IMR-90 (cell line): ENCODE measurements at regions not wholly inside any gene's neighbourhood (a gene's known extent, or its start where the extent isn't known, plus 50 kb on each side); places are given as distances from the start of the nearest gene placed in this dataset.

Experiments
- ATAC-seq: fragments of 200-7000 bp; cut with Tn5 transposase; 2 replicates; pipeline ENCODE4 v1.9.1; 2020; ENCODE audit warnings: low read depth, mild to moderate bottlenecking, moderate library complexity
- BruUV-seq: library from RNA; stranded (reverse); fragments of 400-500 nt; replicated peaks from 2 replicates; lab custom pipeline; 2021; lab: Mats Ljungman, UMichigan
- CTCF ChIA-PET: fragments of 300-600 bp; formaldehyde crosslinking; extraction: SDS; loops from one replicate; lab custom pipeline; 2021; ENCODE audit warnings: antibody characterized with exemption; lab: Yijun Ruan, JAX
- POLR2A ChIA-PET: fragments of 300-600 bp; sonication (Branson Sonifier 250); formaldehyde crosslinking; loops from one replicate; lab custom pipeline; 2022; ENCODE audit warnings: antibody characterized with exemption; ENCODE audit not compliant: unreplicated experiment; lab: Charles Lee
- DNase-seq: peaks from one replicate; pipeline ENCODE4 v3.0.0; 2013
- H2AFZ ChIP-seq: replicated peaks from 2 replicates; pipeline ENCODE3; 2013; ENCODE audit warnings: low read length, mild to moderate bottlenecking; ENCODE audit not compliant: poor library complexity
- H2AK5ac ChIP-seq: 2 replicates; pipeline ENCODE4 v1.6.1; 2013; ENCODE audit warnings: low read depth, low read length, inconsistent platforms
- H2AK9ac ChIP-seq: replicated peaks from 2 replicates; pipeline ENCODE3; 2013; ENCODE audit warnings: mild to moderate bottlenecking, low read depth, low read length, moderate library complexity; ENCODE audit not compliant: poor library complexity
- H2BK120ac ChIP-seq: 2 replicates; pipeline ENCODE4 v1.6.1; 2013; ENCODE audit warnings: low read depth, low read length, inconsistent platforms
- H2BK15ac ChIP-seq: 3 replicates; pipeline ENCODE4 v1.6.1; 2013; ENCODE audit warnings: low read depth, low read length, inconsistent platforms
- H2BK20ac ChIP-seq: 2 replicates; pipeline ENCODE4 v1.6.1; 2013; ENCODE audit warnings: low read depth, mild to moderate bottlenecking, inconsistent platforms, low read length, moderate library complexity
- H2BK5ac ChIP-seq: 2 replicates; pipeline ENCODE4 v1.6.1; 2013; ENCODE audit warnings: mild to moderate bottlenecking, low read depth, low read length, inconsistent platforms; ENCODE audit not compliant: poor library complexity, severe bottlenecking
- H3K14ac ChIP-seq: replicated peaks from 2 replicates; pipeline ENCODE4 v1.6.1; 2013; ENCODE audit warnings: low read depth, low read length, inconsistent platforms
- H3K18ac ChIP-seq: 2 replicates; pipeline ENCODE4 v1.6.1; 2013; ENCODE audit warnings: low read depth, low read length, control low read depth
- H3K23ac ChIP-seq: 2 replicates; pipeline ENCODE4 v1.6.1; 2013; ENCODE audit warnings: low read depth, low read length, inconsistent platforms
- H3K27ac ChIP-seq: 2 replicates; pipeline ENCODE4 v1.5.1; 2013; ENCODE audit warnings: mild to moderate bottlenecking, control low read depth, low read length; ENCODE audit not compliant: insufficient read depth
- H3K27me3 ChIP-seq: 2 replicates; pipeline ENCODE4 v1.6.1; 2013; ENCODE audit warnings: low read length; ENCODE audit not compliant: control insufficient read depth, insufficient read depth
- H3K36me3 ChIP-seq: 2 replicates; pipeline ENCODE4 v1.6.1; 2013; ENCODE audit warnings: low read length, mixed read lengths; ENCODE audit not compliant: control insufficient read depth, insufficient read depth
- H3K4ac ChIP-seq: 2 replicates; pipeline ENCODE4 v1.6.1; 2013; ENCODE audit warnings: low read depth, low read length, inconsistent platforms
- H3K4me1 ChIP-seq: 2 replicates; pipeline ENCODE4 v1.6.1; 2013; ENCODE audit warnings: low read length, mixed read lengths; ENCODE audit not compliant: control insufficient read depth, insufficient read depth
- H3K4me2 ChIP-seq: 2 replicates; pipeline ENCODE4 v1.6.1; 2013; ENCODE audit warnings: low read depth, mild to moderate bottlenecking, control low read depth, low read length, moderate library complexity
- H3K4me3 ChIP-seq: 2 replicates; pipeline ENCODE4 v1.5.1; 2013; ENCODE audit warnings: low read depth, mild to moderate bottlenecking, control low read depth, low read length, moderate library complexity; ENCODE audit not compliant: insufficient read depth
- H3K56ac ChIP-seq: 2 replicates; pipeline ENCODE4 v1.6.1; 2013; ENCODE audit warnings: low read length, inconsistent platforms; ENCODE audit not compliant: insufficient read depth; ENCODE audit errors: extremely low read depth
- H3K79me1 ChIP-seq, 2 experiments: 2 replicates each; pipeline ENCODE4 v1.6.1; 2013; ENCODE audit warnings: low read length in 2 of 2, inconsistent platforms in 1 of 2, low read depth in 1 of 2
- H3K9ac ChIP-seq: 2 replicates; pipeline ENCODE4 v1.6.1; 2013; ENCODE audit warnings: low read depth, low read length, control low read depth
- H3K9me1 ChIP-seq: 2 replicates; pipeline ENCODE4 v1.6.1; 2013; ENCODE audit warnings: low read length, inconsistent platforms; ENCODE audit not compliant: insufficient read depth
- H3K9me3 ChIP-seq: 2 replicates; pipeline ENCODE4 v1.6.1; 2013; ENCODE audit warnings: low read length; ENCODE audit not compliant: control insufficient read depth, insufficient read depth
- H4K20me1 ChIP-seq: 2 replicates; pipeline ENCODE4 v1.6.1; 2013; ENCODE audit warnings: low read length, inconsistent platforms; ENCODE audit not compliant: insufficient read depth
- H4K5ac ChIP-seq: 2 replicates; pipeline ENCODE4 v1.6.1; 2013; ENCODE audit warnings: mild to moderate bottlenecking, low read depth, low read length, control low read depth
- H4K8ac ChIP-seq, 2 experiments: 2 replicates each; pipeline ENCODE4 v1.6.1; 2013; ENCODE audit warnings: low read depth in 2 of 2, low read length in 2 of 2, control low read depth in 1 of 2, inconsistent platforms in 1 of 2
- H4K91ac ChIP-seq: 2 replicates; pipeline ENCODE4 v1.6.1; 2013; ENCODE audit warnings: low read depth, low read length, inconsistent platforms; ENCODE audit not compliant: insufficient read depth
- CEBPB ChIP-seq: IDR thresholded peaks from 2 replicates; pipeline ENCODE4 v1.6.1; 2012; ENCODE audit warnings: low read depth, low read length, improper control_type of control experiment
- MAFK ChIP-seq: IDR thresholded peaks from 2 replicates; pipeline ENCODE4 v1.6.1; 2012; ENCODE audit warnings: low read depth, low read length, improper control_type of control experiment
- MAZ ChIP-seq: IDR thresholded peaks from 2 replicates; pipeline ENCODE4 v1.6.1; 2012; ENCODE audit warnings: low read depth, mild to moderate bottlenecking, low read length, improper control_type of control experiment, moderate library complexity, borderline replicate concordance
- NFE2L2 ChIP-seq: fragments of 150-350 bp; IDR thresholded peaks from 2 replicates; pipeline ENCODE4 v1.6.1; 2016; ENCODE audit warnings: low read depth, mild to moderate bottlenecking, low read length
- POLR2A ChIP-seq: IDR thresholded peaks from 2 replicates; pipeline ENCODE4 v1.6.1; 2012; ENCODE audit warnings: mild to moderate bottlenecking, low read depth, low read length
- RCOR1 ChIP-seq: IDR thresholded peaks from 2 replicates; pipeline ENCODE4 v1.6.1; 2012; ENCODE audit warnings: mild to moderate bottlenecking, low read length, improper control_type of control experiment; ENCODE audit not compliant: insufficient replicate concordance
- WGBS, 2 experiments: methylation state at CpG; one replicate each; pipeline versions ENCODE4 v1.1.5 to v1.1.7; 2013; ENCODE audit warnings: missing lambda C conversion rate in 2 of 2; ENCODE audit not compliant: insufficient read length in 1 of 2; ENCODE audit errors: extremely low coverage in 2 of 2; 5-methylcytosine and 5-hydroxymethylcytosine counted together
- dilution Hi-C: fragments of 300-500 bp; cut with HindIII; formaldehyde crosslinking; loops from one replicate; pipeline ENCODE4 v1.14.3; 2018; ENCODE audit warnings: low sequenced_read_pairs; ENCODE audit not compliant: unreplicated experiment
- in situ Hi-C: fragments of 300-500 bp; cut with MboI; formaldehyde crosslinking; loops from 3 replicates; pipeline ENCODE4 v1.14.3; 2019; ENCODE audit warnings: low sequenced_read_pairs, inconsistent platforms, mixed read lengths
- intact Hi-C: fragments of 100-400 bp; cut with micrococcal nuclease; formaldehyde crosslinking; loops from 2 replicates; pipeline ENCODE4 v1.10.0; 2022
- TF ChIP-seq, protein P1 (sequence below): conservative IDR thresholded peaks from 2 replicates; pipeline ENCODE4 v1.5.1; 2012; ENCODE audit warnings: mild to moderate bottlenecking, low read depth, low read length, improper control_type of control experiment

DNA sequence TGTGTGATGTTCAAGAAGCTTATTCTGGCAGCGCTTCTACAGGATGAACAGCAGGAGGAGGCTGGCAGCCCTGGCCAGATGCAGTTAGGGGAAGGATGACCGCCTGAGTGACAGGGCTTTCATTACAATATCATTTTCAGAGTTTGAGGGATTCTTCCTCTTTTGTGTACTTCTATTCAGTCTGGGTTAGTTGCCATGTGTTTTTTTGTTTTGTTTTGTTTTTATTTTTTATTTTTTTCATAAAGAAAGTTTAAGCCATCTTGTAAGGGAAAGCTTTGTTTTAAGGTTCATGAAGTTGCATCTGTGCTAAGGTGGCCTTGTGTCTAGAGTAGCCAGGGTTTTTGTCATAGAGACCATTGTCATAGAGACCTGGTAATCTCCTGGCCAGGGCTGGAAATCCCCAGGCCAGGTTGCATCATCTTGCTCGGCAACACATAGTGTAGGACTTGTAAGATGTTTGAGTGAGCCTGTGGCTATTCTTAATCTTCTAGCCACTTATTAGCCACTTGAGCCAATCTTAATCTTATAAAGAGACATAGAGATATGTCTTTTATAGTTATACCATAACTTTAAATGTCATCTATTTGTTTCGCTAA lies 230.5 kb upstream of the TMEM229A start:
- H2BK20ac ChIP-seq: peak overlapping the region; percentile 92
- no peak overlapping the region for H3K27ac ChIP-seq
- no peaks in the 10 kb centered on the region for H3K27me3 ChIP-seq
- no peak for ATAC-seq
- H2AK5ac ChIP-seq: peak overlapping the region; percentile 18; the same call in 1 of the 2 replicates
- no TSS peak for BruUV-seq
- no peaks in the 10 kb centered on the region for H3K79me1 ChIP-seq
- H3K23ac ChIP-seq: no peak overlapping the region; the same call in 1 of the 2 replicates
- H3K14ac ChIP-seq: peak overlapping the region; percentile 48; the same call in 1 of the 2 replicates
- no peak overlapping the region for H3K18ac ChIP-seq
- no peak overlapping the region for H3K9ac ChIP-seq
- no peak overlapping the region for H4K5ac ChIP-seq
- peak overlapping the region; percentile 56; the same call in 2 of the 3 replicates for H2BK15ac ChIP-seq
- no peaks in the 10 kb centered on the region for H3K9me1 ChIP-seq
- in situ Hi-C loops: no loop called here
- peak overlapping the region; percentile 85 for H3K4ac ChIP-seq
- peak; percentile 84 for TF ChIP-seq CEBPB
- TF ChIP-seq MAFK: no peak
- no peak for TF ChIP-seq RCOR1
- no peak for TF ChIP-seq POLR2A
- no peak for TF ChIP-seq MAZ
- no peak for TF ChIP-seq NFE2L2
- TF ChIP-seq, protein P1, sequence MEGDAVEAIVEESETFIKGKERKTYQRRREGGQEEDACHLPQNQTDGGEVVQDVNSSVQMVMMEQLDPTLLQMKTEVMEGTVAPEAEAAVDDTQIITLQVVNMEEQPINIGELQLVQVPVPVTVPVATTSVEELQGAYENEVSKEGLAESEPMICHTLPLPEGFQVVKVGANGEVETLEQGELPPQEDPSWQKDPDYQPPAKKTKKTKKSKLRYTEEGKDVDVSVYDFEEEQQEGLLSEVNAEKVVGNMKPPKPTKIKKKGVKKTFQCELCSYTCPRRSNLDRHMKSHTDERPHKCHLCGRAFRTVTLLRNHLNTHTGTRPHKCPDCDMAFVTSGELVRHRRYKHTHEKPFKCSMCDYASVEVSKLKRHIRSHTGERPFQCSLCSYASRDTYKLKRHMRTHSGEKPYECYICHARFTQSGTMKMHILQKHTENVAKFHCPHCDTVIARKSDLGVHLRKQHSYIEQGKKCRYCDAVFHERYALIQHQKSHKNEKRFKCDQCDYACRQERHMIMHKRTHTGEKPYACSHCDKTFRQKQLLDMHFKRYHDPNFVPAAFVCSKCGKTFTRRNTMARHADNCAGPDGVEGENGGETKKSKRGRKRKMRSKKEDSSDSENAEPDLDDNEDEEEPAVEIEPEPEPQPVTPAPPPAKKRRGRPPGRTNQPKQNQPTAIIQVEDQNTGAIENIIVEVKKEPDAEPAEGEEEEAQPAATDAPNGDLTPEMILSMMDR: no peak
- no CpG with 5 or more reads among the region's 4 CpGs for WGBS, 2 experiments
- peak overlapping the region; percentile 92 for H2BK120ac ChIP-seq
- DNase-seq: peak; percentile 54
- peak overlapping the region; percentile 64 for H4K91ac ChIP-seq
- dilution Hi-C loops: no loop called here
- H4K8ac ChIP-seq: peak overlapping the region; percentile 36 to 77; a peak in 2 of 4 replicates
- H3K9me3 ChIP-seq: no peaks in the 10 kb centered on the region
- intact Hi-C loops: no loop called here
- no peak overlapping the region for H2AFZ ChIP-seq
- H3K4me3 ChIP-seq: no peak overlapping the region
- ChIA-PET CTCF (interaction anchor here (0.6 kb wide), 1 partner anchor 210 kb away, joined by 3 read pairs; no protein-coding TSS in a partner anchor), POLR2A (no interaction called here)
- H3K56ac ChIP-seq: no peak overlapping the region
- no peak overlapping the region for H2AK9ac ChIP-seq
- H4K20me1 ChIP-seq: no peaks in the 10 kb centered on the region
- no peaks in the 10 kb centered on the region; the same call in 1 of the 2 replicates for H3K4me1 ChIP-seq
- H3K36me3 ChIP-seq: no peaks in the 10 kb centered on the region
- no peak overlapping the region for H2BK5ac ChIP-seq
- H3K4me2 ChIP-seq: no peak overlapping the region
